ENCODE measurements at regions not wholly inside any gene's neighbourhood (a gene's known extent, or its start where the extent isn't known, plus 50 kb on each side); places are given as distances from the start of the nearest gene placed in this dataset.
"Not testable (repeated sequence)": the region's sequence is repeated elsewhere in the genome, so short reads cannot be mapped to it uniquely, and the experiment has no call there.

DNA sequence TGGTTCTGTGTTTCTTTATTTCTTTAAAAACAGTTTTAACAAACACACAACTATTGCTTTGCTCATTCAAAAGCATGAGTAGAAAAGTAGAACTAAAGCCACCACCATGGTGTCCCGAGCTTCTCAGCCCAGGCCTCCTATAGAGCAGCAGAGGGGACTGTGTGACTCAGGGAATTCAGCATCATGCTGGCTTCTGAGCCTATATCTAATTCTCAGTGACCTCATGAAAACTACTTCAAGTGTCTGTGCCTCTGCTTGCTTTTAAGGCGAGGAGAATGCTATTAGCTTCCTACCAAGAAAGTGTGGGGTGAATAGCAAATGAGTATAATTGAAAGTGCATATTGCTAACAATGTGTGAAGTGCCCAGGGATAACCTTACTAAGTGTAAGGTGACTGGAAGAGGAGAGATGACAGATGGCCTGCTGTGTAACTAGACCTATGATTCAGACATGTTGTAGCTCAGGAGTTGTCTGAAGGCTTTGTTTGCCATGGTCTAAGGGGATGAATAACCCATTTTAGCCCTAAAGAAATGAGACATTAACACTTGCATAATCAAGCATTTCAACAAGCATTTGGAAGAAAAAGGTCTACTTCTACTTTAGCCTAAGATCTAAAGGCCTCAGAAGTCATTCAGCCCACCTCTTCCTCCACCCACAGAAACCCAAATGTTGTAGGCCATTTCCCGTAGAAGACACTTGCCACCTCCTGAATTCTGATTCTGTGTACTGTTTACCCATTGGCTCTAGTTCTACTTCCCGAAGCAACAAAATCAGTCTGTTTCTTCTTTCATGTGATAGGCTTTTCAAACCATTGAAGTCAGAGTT lies 121.5 kb upstream of the ARG1 start:
- DNase-seq, result no peak

DNA sequence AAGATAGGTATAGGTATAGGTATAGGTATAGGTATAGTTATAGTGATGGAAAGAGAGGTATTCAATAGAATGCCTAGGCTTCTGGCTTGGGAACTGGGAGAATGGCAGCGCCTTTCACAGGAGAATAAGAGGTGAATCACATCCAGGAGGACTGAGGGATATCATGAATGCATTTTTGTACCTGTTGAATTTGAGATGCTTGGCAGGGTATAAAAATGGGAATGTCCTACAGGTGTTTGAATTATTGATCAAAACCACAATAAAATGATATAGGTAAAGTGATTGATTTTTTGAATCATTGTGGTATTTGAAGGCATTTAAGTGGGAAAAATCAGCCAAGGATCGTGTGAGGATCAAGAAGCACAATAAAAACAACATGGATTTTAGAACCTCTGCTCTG lies 119.2 kb upstream of the ARG1 start:
- Histone ChIP-seq H3K36me3 (no peaks in the 10 kb centered on the region), H3K27me3 (no peaks in the 10 kb centered on the region), H3K4me3 (no peak overlapping the region), H3K9me3 (no peaks in the 10 kb centered on the region)
- no peak for DNase-seq

More for the DNA sequence above, 121.5 kb upstream of the ARG1 start:
- Histone ChIP-seq H3K27me3 (no peaks in the 10 kb centered on the region), H3K4me3 (no peak overlapping the region), H3K36me3 (no peaks in the 10 kb centered on the region), H3K9me3 (no peaks in the 10 kb centered on the region)

GRCh38 chr6:131456565-131456964 lies 116.5 kb upstream of the ARG1 start:
- Histone ChIP-seq H3K9me3 (no peaks in the 10 kb centered on the region), H3K4me3 (no peak overlapping the region), H3K36me3 (no peaks in the 10 kb centered on the region), H3K27me3 (no peaks in the 10 kb centered on the region)
- no peak for DNase-seq

DNA sequence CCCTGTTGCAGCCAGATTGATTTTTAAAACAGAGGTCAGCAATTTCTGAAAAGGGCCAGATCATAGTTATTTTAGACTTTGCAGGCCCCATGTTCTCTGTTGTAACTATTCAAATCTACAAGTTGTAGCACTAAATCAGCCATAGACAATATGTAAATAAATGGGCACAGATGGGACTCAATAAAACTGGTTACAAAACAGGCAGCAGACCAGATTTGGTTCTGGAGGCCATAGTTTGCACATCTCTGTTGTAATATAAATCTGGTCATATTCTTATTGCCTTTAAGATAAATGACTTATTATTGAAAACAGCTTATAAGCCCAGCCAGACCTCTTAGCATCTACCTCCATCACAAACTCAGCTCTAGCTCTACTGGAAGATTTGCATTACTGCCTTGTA lies 114.0 kb upstream of the ARG1 start:
- Histone ChIP-seq H3K4me3 (no peak overlapping the region), H3K27me3 (no peaks in the 10 kb centered on the region), H3K36me3 (no peaks in the 10 kb centered on the region), H3K9me3 (no peaks in the 10 kb centered on the region)
- DNase-seq, result no peak

DNA sequence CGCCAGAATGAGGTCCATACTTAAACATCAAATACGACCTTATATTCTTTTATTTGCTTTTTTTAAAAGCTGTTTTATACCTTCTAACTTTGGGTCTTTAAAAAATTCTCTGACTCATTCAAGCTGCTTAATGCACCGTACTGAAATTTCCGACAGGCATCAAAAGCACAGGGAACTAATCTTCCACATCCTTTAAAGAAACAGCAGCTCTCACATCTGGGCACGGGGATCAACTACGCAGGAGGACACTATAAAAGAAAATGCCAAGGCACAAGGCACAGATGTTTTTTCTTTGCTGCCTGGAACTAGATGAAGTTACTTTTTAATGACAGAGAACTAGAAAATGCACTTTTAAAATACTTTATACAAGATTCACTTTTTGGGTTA lies 112.4 kb upstream of the ARG1 start:
- Histone ChIP-seq H3K36me3 (no peaks in the 10 kb centered on the region), H3K9me3 (no peaks in the 10 kb centered on the region), H3K27me3 (no peaks in the 10 kb centered on the region), H3K4me3 (no peak overlapping the region)
- no peak for DNase-seq

- no peak for DNase-seq
- Histone ChIP-seq H3K9me3 (no peaks in the 10 kb centered on the region), H3K36me3 (no peaks in the 10 kb centered on the region), H3K4me3 (no peak overlapping the region), H3K27me3 (no peaks in the 10 kb centered on the region)
These were observed 103.9 kb upstream of the ARG1 start for GRCh38 chr6:131469130-131469529.

DNA sequence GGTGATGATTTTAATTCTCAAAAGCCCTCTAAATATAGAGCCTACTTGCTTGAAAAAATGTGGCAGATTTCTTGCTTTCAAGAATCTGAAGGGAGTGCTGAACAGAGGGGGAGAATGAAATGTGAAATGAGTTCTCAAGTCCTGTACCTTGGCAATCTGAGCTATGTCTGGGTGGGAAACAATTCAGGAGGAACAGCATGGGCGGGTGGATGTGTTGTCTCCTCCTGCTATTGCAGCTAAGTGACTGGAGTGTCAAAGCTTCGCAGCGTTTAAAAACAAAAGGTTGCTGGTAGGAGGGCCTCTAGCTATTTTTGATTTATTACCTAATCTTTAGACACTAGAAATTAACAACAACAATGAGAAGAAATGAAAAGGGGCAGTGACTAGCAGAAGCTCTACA lies 102.5 kb upstream of the ARG1 start:
- H3K9me3 ChIP-seq, result no peaks in the 10 kb centered on the region
- no peak overlapping the region for H3K4me3 ChIP-seq
- no peak for DNase-seq
- H3K36me3 ChIP-seq, result no peaks in the 10 kb centered on the region
- H3K27me3 ChIP-seq, result no peaks in the 10 kb centered on the region

- H3K36me3 ChIP-seq, result no peaks in the 10 kb centered on the region
- no peaks in the 10 kb centered on the region for H3K27me3 ChIP-seq
- DNase-seq, result no peak
- H3K4me3 ChIP-seq, result no peak overlapping the region
- no peaks in the 10 kb centered on the region for H3K9me3 ChIP-seq
These were observed 101.7 kb upstream of the ARG1 start for GRCh38 chr6:131471331-131471730.

DNA sequence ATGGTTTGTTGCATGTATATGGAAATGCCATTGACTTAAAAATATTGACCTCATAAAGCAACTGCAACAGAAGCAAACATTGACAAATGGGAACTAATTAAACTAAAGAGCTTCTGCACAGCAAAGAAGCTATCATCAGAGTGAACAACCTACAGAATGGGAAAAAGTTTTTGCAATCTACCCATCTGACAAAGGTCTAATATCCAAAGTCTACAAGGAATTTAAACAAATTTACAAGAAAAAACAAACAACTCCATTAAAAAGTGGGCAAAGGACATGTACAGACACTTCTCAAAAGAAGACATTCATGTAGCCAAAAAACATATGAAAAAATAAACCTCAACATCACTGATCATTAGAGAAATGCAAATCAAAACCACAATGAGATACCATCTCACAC lies 99.7 kb upstream of the ARG1 start:
- H3K9me3 ChIP-seq, H3K4me3 ChIP-seq, H3K36me3 ChIP-seq, H3K27me3 ChIP-seq, DNase-seq: not testable (repeated sequence)

GRCh38 chr6:131476362-131476761 lies 96.7 kb upstream of the ARG1 start:
- DNase-seq, result no peak
- no peaks in the 10 kb centered on the region for H3K27me3 ChIP-seq
- H3K9me3 ChIP-seq, result no peaks in the 10 kb centered on the region
- H3K36me3 ChIP-seq, result no peaks in the 10 kb centered on the region
- H3K4me3 ChIP-seq, result no peak overlapping the region

DNA sequence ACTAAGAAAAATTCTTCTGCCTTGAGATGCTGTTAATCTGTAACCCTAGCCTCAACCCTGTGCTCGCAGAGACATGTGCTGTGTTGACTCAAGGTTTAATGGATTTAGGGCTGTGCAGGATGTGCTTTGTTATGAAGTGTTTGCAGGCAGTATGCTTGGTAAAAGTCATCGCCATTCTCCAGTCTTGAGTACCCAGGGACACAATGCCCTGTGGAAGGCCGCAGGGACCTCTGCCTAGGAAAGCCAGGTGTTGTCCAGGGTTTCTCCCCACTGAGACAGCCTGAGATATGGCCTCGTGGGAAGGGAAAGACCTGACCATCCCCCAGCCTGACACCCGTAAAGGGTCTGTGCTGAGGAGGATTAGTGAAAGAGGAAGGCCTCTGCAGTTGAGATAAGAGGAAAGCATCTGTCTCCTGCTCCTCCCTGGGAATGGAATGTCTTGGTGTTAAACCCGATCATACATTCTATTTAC lies 94.2 kb upstream of the ARG1 start:
- H3K36me3 ChIP-seq, H3K27me3 ChIP-seq, H3K9me3 ChIP-seq, H3K4me3 ChIP-seq, DNase-seq: not testable (repeated sequence)

DNA sequence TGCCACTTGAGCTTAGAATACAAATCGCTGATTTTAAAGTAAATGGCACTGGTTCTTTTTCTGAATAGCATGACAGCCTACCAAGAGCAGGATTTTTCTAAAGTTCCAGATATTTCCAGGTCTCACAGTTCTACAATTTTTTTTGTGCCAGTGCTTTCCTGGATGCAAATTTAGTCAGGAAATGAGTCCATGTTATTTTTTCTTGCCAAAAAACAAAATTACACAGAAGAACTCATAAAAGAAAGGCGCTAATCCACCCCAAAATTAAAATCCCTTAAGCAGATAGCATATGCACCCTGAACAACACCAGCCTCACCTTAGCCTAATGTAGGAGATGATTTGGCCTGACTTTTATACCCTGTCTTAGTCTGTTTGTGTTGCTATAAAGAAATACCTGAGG lies 86.4 kb upstream of the ARG1 start:
- no peaks in the 10 kb centered on the region for H3K36me3 ChIP-seq
- H3K4me3 ChIP-seq, result no peak overlapping the region
- DNase-seq, result no peak

DNA sequence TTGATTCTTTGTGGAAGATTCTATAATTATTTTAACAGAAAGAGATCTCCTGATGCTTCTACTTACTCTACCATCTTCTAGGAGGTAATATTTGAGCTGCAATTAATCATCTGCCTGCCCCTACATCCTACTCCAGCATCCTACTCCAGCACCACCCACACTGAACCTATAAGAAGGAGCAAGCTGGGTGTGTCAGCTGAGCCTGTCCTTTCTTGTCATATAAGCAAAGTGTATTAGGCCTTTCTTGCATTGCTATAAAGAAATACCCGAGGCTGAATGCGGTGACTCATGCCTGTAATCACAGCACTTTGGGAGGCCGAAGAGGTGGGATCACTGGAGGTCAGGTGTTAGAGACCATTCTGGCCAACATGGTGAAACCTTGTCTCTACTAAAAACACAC lies 84.2 kb upstream of the ARG1 start:
- H3K4me3 ChIP-seq, result no peak overlapping the region
- no peaks in the 10 kb centered on the region for H3K27me3 ChIP-seq
- no peaks in the 10 kb centered on the region for H3K36me3 ChIP-seq
- DNase-seq, result no peak
- no peaks in the 10 kb centered on the region for H3K9me3 ChIP-seq

More for the DNA sequence above, 86.4 kb upstream of the ARG1 start:
- Histone ChIP-seq H3K27me3 (no peaks in the 10 kb centered on the region; the same call in 1 of the 2 replicates), H3K9me3 (no peaks in the 10 kb centered on the region)

DNA sequence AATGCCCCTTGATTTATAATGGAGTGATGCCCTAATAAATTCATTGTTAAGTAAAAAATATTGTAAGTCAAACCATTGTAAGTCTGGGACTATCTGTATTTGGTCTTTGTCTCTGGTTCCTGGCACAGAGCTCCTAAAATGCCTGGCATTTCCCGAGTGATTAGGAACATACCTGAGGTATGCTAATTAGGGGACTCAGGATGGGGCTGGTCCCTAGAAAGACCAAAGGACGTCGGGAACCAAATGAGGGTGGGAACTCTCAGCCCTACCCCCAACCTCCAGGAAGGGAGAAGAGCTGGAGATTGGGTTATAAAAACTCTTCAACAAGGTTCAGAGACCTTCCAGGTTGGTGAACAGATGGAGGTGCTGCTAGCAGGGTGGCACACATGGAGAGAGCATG lies 82.6 kb upstream of the ARG1 start:
- Histone ChIP-seq H3K4me3 (no peak overlapping the region), H3K27me3 (no peaks in the 10 kb centered on the region), H3K9me3 (no peaks in the 10 kb centered on the region), H3K36me3 (no peaks in the 10 kb centered on the region)
- DNase-seq, result no peak

GRCh38 chr6:131492932-131493573 lies 80.0 kb upstream of the ARG1 start:
- no peak overlapping the region for H3K4me3 ChIP-seq
- H3K36me3 ChIP-seq, result no peaks in the 10 kb centered on the region
- H3K9me3 ChIP-seq, result no peaks in the 10 kb centered on the region
- no peaks in the 10 kb centered on the region for H3K27me3 ChIP-seq
- DNase-seq, result no peak

DNA sequence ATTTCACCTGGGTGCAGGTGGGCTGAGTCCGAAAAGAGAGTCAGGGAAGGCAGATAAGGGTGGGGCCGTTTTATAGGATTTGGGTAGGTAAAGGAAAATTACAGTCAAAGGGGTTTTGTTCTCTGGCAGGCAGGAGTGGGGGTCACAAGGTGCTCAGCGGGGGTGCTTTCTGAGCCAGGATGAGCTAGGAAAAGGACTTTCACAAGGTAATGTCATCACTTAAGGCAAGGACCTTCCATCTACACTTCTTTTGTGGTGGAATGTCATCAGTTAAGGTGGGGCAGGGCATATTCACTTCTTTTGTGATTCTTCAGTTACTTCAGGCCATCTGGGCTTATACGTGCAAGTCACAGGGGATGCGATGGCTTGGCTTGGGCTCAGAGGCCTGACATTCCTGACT lies 68.6 kb upstream of the ARG1 start:
- not testable (repeated sequence) for H3K36me3 ChIP-seq, H3K9me3 ChIP-seq, DNase-seq, H3K4me3 ChIP-seq, H3K27me3 ChIP-seq

DNA sequence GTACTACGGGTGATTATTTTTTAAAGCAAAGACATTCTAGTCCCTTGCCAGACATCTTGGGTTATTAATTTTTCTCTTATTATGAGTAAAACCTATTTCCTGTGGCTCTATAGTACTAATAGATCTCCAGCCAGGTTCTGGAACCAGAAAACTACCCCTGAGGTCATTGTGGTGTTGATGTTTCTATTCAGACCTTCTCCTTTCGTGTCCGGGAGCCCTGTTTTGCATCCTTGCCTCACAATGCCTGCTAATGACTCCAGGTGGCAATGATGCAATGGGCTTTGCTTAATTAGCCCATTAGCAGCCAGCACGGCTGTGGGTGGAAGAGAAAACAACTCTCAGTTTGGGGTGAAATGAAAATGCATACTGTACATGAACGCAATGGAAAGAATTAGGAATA lies 62.9 kb upstream of the ARG1 start:
- Histone ChIP-seq H3K27me3 (no peaks in the 10 kb centered on the region), H3K9me3 (0 out of 2 replicates have a peak, but pooled peaks cover 2% of the 10 kb centered on the region), H3K36me3 (no peaks in the 10 kb centered on the region), H3K4me3 (no peak overlapping the region)
- no peak for DNase-seq

GRCh38 chr6:131510591-131510990 lies 62.4 kb upstream of the ARG1 start:
- no peak for DNase-seq
- no peak overlapping the region for H3K4me3 ChIP-seq
- H3K27me3 ChIP-seq, result no peaks in the 10 kb centered on the region
- no peaks in the 10 kb centered on the region for H3K36me3 ChIP-seq
- H3K9me3 ChIP-seq, result peaks cover 7% of the 10 kb centered on the region; the same call in 1 of the 2 replicates

Data from MG63 (cell line).